ENCODE measurements at regions not wholly inside any gene's neighbourhood (a gene's known extent, or its start where the extent isn't known, plus 50 kb on each side); places are given as distances from the start of the nearest gene placed in this dataset.
A peak's percentile ranks its signal among the peaks of the same experiment; 100 is the strongest.

- no peak for DNase-seq (ENCODE audit: extremely low read depth in 1 of 4, low spot score in 3 of 4)
- POLR2A ChIA-PET: interaction anchor here (0.6 to 1.2 kb wide), 9 partner anchors 9 to 403 kb away, joined by 3 to 5 read pairs (median 3); partner anchors contain the start of gene NDUFS5
- Histone ChIP-seq H3K27me3 (ENCODE audit: control insufficient read depth in 2 of 2, insufficient read depth in 2 of 2, low read length in 2 of 2) (peaks cover 0 to 3% of the 10 kb centered on the region in 2 experiments; a peak in 2 of 5 replicates), H3K9me1 (ENCODE audit: control insufficient read depth, insufficient read depth, low read length) (no peaks in the 10 kb centered on the region), H3K36me3 (ENCODE audit: control insufficient read depth, insufficient read depth, low read length) (no peaks in the 10 kb centered on the region), H4K20me1 (replicated peaks; ENCODE audit: control insufficient read depth, insufficient read depth, low read length) (no peaks in the 10 kb centered on the region), H3K9me3 (replicated peaks; ENCODE audit: control insufficient read depth, insufficient read depth, low read depth, low read length) (no peaks in the 10 kb centered on the region), H3K79me2 (ENCODE audit: control insufficient read depth, insufficient read depth, low read length) (no peaks in the 10 kb centered on the region), H2AFZ (ENCODE audit: low read depth, low read length) (peak overlapping the region; percentile 15), H3K27ac (ENCODE audit: extremely low read depth, low read depth, low read length) (no peak overlapping the region), H3K4me3 (no peak overlapping the region), H3K9ac (ENCODE audit: insufficient read depth in 1 of 2, low read depth in 2 of 2, low read length in 2 of 2) (peak overlapping the region in 1 of 2 experiments; percentile 47; a peak in 1 of 4 replicates), H3K4me2 (ENCODE audit: insufficient read depth, low read length) (no peak overlapping the region), H3K4me1 (replicated peaks in 1 of 2; ENCODE audit: control insufficient read depth in 2 of 2, insufficient read depth in 2 of 2, low read length in 2 of 2) (peaks cover 2 to 5% of the 10 kb centered on the region in 2 experiments; a peak in 2 of 5 replicates)
- in situ Hi-C loops (cut with MboI) (no loop called here), intact Hi-C loops (cut with micrococcal nuclease) (loop anchor here (5.0 kb wide), 3 partner anchors 233 to 483 kb away; partner anchors contain the start of gene RRAGC)
- TF ChIP-seq USF2 (CRISPR knock-in tag; IDR thresholded peaks at IDR 0.05) (peak; percentile 54), CTCF (IDR thresholded peaks at IDR 0.05 in 2 of 3, conservative IDR thresholded peaks at IDR 0.05 in 1 of 3; ENCODE audit: insufficient read depth in 2 of 3, low read depth in 1 of 3, low read length in 3 of 3) (0 out of 6 replicates have a peak, but pooled peaks of 1 of the 3 experiments have one; percentile 16), ARHGAP35 (IDR thresholded peaks at IDR 0.05; ENCODE audit: partially characterized antibody) (no peak), USF1 (CRISPR knock-in tag; IDR thresholded peaks at IDR 0.05) (peak; percentile 69), CEBPG (CRISPR knock-in tag; IDR thresholded peaks at IDR 0.05) (0 out of 2 replicates have a peak, but pooled peaks have one; percentile 27), CEBPG (tag; conservative IDR thresholded peaks at IDR 0.05 in 1 of 2, IDR thresholded peaks at IDR 0.05 in 1 of 2) (no peak), TEAD1 (CRISPR knock-in tag; IDR thresholded peaks at IDR 0.05) (no peak)
- TF ChIP-seq, protein P1, sequence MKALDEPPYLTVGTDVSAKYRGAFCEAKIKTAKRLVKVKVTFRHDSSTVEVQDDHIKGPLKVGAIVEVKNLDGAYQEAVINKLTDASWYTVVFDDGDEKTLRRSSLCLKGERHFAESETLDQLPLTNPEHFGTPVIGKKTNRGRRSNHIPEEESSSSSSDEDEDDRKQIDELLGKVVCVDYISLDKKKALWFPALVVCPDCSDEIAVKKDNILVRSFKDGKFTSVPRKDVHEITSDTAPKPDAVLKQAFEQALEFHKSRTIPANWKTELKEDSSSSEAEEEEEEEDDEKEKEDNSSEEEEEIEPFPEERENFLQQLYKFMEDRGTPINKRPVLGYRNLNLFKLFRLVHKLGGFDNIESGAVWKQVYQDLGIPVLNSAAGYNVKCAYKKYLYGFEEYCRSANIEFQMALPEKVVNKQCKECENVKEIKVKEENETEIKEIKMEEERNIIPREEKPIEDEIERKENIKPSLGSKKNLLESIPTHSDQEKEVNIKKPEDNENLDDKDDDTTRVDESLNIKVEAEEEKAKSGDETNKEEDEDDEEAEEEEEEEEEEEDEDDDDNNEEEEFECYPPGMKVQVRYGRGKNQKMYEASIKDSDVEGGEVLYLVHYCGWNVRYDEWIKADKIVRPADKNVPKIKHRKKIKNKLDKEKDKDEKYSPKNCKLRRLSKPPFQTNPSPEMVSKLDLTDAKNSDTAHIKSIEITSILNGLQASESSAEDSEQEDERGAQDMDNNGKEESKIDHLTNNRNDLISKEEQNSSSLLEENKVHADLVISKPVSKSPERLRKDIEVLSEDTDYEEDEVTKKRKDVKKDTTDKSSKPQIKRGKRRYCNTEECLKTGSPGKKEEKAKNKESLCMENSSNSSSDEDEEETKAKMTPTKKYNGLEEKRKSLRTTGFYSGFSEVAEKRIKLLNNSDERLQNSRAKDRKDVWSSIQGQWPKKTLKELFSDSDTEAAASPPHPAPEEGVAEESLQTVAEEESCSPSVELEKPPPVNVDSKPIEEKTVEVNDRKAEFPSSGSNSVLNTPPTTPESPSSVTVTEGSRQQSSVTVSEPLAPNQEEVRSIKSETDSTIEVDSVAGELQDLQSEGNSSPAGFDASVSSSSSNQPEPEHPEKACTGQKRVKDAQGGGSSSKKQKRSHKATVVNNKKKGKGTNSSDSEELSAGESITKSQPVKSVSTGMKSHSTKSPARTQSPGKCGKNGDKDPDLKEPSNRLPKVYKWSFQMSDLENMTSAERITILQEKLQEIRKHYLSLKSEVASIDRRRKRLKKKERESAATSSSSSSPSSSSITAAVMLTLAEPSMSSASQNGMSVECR (CRISPR knock-in tag; IDR thresholded peaks at IDR 0.05): 0 out of 2 replicates have a peak, but pooled peaks have one; percentile 35
- peak; percentile 6 for FAIRE-seq
- ATAC-seq: peak; percentile 25; the same call in 1 of the 3 replicates
- CTCF ChIA-PET (ENCODE audit: low intra/inter-chr PET ratio): interaction anchor here (0.7 kb wide), 1 partner anchor 45 kb away, joined by 3 read pairs; no protein-coding TSS in a partner anchor
- BruUV-seq (replicated peaks): no TSS peak
- WGBS (ENCODE audit: insufficient coverage, low coverage, missing lambda C conversion rate): 6% methylated on average over 3 of the region's 3 CpGs
These were observed 63.9 kb downstream of the NDUFS5 start for GRCh38 chr1:39089931-39090521.
